Germinal center (tissue), 1 donor: ENCODE measurements at regions not wholly inside any gene's neighbourhood (a gene's known extent, or its start where the extent isn't known, plus 50 kb on each side); places are given as distances from the start of the nearest gene placed in this dataset.

Experiments used
- DNase-seq: peaks from one replicate; pipeline ENCODE4 v3.0.0; 2012; ENCODE audit warnings: mixed read lengths, low spot score

DNA sequence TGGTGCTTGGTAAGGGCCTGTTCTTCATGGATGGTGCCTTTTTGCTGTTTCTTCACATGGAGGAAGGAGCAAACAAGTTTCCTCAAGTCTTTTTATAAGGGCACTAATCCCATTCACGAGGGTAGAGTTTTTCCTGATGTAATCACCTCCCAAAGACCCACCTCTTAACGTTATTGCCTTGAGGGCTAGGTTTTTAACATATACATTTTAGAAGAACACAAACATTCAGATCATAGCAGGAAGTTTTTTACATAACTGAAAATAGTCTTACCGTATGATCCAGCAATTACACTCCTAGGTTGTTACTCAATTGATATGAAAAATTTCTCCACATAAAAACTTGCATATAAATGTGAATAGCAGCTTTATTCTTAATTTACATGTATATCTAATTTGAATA is 976.3 kb downstream of the DSC3 start:
- no peak for DNase-seq

- DNase-seq = no peak
Observed at GRCh38 chr18:30057398-30057797, 985.1 kb downstream of the DSC3 start.

- DNase-seq = no peak
Observed at GRCh38 chr18:30056528-30056927, 986.0 kb downstream of the DSC3 start.

- DNase-seq = no peak
Observed at GRCh38 chr18:30044496-30044895, 998.0 kb downstream of the DSC3 start.

DNA sequence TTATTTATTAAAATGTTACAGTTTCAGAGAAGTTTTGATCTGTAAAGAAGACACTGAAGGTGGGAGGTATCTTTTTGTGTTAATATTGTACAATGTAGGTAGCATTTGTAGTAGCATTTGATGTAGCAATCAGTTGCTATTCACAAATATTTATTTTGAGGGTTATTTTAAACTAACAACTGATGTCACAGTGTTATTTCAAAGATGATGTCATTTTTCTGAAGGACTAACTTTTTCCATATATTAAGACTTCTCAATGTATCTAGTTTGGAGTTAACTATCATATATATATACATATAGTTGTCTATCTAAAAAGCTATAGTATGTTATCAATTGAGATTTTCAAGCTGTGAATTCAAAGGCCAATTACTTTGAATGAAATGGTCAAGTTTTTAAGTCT is 1003.3 kb downstream of the DSC3 start:
- DNase-seq = no peak

DNA sequence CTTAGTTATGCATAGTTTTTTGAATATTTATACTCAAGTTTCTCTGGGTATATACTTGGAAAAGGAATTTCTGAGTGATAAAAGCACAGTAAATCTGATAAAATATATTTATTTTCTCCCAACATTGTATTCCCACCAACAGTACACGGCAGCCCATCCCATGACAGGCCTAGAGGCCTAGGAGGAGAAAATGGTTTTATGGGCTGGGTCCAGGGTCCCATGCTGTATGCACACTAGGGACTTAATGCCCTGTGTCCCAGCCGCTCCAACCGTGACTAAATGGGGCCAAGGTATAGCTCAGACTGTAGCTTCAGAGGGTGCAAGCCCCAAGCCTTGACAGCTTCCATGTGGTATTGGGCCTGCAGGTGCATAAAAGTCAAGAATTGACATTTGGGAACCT is 1007.7 kb downstream of the DSC3 start:
- DNase-seq = no peak

DNA sequence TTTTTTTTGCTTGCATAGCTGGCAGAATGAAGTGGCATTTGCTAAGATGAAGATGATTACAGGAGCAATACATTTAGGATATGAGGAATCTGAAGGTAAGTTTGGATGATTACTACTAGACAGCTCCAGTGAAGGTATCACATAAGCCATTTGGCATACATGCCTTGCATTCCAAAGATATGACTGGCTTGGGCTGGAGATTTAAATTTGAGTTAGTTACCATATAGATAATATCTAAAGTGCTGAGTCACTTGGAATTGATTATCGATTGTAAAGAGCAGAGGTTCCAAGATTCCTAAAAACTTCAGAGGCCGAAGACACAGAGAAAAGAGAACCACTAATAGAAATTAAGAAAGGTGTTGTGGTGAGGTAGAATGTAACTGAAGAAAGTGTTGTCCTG is 1026.4 kb downstream of the DSC3 start:
- no peak for DNase-seq

- no peak for DNase-seq
Observed at GRCh38 chr18:30004965-30005364, 1037.6 kb downstream of the DSC3 start.

GRCh38 chr18:29982218-29982617 is 1060.3 kb downstream of the DSC3 start:
- DNase-seq = no peak

- DNase-seq = no peak
Observed at GRCh38 chr18:29979881-29980280, 1062.7 kb downstream of the DSC3 start.

- no peak for DNase-seq
Observed at GRCh38 chr18:29969876-29970275, 1072.7 kb downstream of the DSC3 start.

DNA sequence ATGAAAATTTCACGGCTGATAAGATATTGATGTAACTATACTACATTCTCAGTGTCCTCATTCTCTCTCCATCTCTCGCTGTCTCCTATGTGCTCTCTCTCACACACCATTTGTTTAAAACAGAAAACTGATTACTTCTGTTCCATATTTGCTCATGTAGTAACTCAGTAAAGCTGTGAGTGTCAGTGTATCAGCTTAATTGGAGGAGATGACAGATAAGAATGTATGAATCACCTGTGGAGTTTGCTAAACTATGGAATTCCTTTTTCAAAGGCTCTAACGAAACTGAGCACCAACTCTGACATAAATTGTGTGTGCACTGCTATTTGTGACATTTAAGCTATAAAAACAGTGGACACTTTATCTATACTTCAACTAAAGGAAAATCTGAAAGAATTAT is 1080.0 kb downstream of the DSC3 start:
- no peak for DNase-seq

- no peak for DNase-seq
Observed at GRCh38 chr18:29960539-29960938, 1082.0 kb downstream of the DSC3 start.

GRCh38 chr18:29930231-29930630 is 1112.3 kb downstream of the DSC3 start:
- DNase-seq = no peak

- DNase-seq = no peak
Observed at GRCh38 chr18:29928081-29928480, 1114.5 kb downstream of the DSC3 start.

GRCh38 chr18:29925566-29925965 is 1117.0 kb downstream of the DSC3 start:
- DNase-seq = no peak

- DNase-seq = no peak
Observed at GRCh38 chr18:29912351-29912750, 1130.2 kb downstream of the DSC3 start.

DNA sequence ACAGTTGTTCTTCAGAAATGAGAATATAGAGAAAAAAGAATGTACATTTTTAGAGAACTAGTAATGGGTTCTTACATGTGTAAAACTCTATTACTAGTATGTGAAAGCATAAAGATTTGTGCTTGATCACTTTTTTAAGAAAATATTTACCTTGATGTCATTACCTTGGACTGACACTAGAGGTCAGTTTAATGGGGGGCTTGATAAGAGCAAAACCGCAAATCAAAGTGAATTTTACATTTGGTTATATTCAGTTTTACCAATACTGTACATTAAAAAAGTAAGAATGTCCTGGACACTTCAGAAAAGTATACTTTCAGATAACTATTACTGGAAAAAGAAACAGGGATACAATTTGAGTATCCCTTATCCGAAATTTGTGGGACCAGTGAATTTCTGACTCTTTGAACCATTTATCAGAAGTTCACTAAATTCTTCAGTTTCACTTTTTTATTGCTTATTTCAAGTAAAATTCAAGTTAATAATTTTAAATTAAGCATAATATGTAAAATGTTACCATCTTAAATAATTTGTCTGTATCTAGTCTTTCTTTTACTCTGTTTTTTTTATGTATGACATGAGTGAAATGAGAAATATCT is 1149.5 kb downstream of the DSC3 start:
- DNase-seq = no peak

- no peak for DNase-seq
Observed at GRCh38 chr18:29883114-29883513, 1159.4 kb downstream of the DSC3 start.

- no peak for DNase-seq
Observed at GRCh38 chr18:29882620-29883019, 1159.9 kb downstream of the DSC3 start.

DNA sequence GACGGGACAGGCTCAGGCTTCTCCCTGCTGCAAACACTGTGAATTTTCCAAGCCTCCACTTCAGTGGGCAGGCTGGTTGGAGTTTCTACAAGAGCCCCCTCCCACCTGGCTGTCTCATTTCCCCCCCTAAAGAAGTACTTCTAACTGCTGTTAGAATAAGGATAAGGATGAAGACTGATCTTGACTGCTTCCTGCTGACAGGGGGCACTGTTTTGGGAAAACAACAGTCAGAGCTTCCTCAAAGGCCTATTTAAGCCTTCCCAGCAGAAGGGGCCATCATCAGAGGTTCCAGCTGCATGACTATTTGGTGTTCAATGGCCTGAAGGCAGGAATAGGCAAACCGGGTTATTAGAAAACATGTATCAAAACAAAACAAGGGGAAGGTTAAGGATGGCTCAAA is 1162.8 kb downstream of the DSC3 start:
- no peak for DNase-seq

DNA sequence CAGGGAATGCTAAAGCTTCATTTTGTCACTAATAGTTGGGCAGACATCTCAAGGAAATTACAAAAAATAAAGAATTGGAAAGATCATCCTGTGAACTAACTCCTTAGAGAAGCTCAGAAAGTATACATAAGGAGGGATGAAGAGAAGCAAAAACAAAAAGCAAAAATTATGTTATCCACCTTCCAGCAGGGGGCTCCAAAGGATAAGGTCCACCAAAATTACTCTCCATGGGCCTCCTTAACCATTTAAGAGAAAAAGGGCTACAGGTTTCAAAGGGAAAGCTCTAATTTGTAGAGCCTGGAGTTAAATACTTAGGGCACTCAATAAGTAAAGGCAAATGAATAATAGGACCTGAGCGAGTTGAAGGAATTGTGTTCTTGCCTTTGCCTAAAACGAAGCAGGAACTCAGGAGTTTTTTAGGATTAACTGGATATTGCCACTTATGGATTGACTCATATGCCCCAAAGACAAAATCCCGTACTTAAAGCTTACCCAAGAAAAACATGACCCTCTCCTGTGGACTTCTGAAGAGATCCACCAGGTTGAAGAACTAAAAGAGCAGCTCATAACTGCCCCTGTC is 1167.9 kb downstream of the DSC3 start:
- no peak for DNase-seq

- DNase-seq = no peak
Observed at GRCh38 chr18:29873211-29873610, 1169.3 kb downstream of the DSC3 start.

DNA sequence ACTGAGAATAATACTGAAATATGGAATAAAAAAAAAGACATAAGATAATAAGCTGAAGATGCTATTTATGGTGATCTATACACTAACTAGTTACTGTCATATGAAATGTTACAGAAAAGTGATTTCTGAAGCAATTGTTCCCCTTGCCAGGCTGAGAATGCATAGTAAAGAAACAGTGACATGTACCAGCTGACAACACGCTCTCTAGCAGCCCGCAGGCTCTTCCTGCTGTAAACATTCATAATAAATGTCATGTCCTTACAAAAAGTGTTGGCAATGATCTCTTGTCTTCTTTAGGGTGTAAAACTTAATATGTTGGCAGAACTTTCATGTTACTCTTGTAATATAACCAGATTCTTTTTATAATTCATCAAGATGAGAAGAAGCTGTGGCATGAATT is 1171.3 kb downstream of the DSC3 start:
- DNase-seq = no peak
